ENCODE measurements at regions not wholly inside any gene's neighbourhood (a gene's known extent, or its start where the extent isn't known, plus 50 kb on each side); places are given as distances from the start of the nearest gene placed in this dataset.
"Not testable (repeated sequence)": the region's sequence is repeated elsewhere in the genome, so short reads cannot be mapped to it uniquely, and the experiment has no call there.

- intact Hi-C loops (cut with micrococcal nuclease) = no loop called here
- no TSS peak for BruUV-seq (replicated peaks)
- POLR2A ChIA-PET = interaction anchor here (0.7 kb wide), 1 partner anchor 10 kb away, joined by 3 read pairs; no protein-coding TSS in a partner anchor
- H3K9me3 Mint-ChIP-seq (ENCODE audit: unreplicated experiment) = peaks cover 13% of the 10 kb centered on the region
- H3K4me1 Mint-ChIP-seq (ENCODE audit: insufficient read depth, unreplicated experiment) = peaks cover 19% of the 10 kb centered on the region
- H3K27me3 Mint-ChIP-seq (ENCODE audit: insufficient read depth, unreplicated experiment) = no peaks in the 10 kb centered on the region
- CTCF ChIA-PET = no interaction called here
- no peak for DNase-seq (ENCODE audit: unreplicated experiment)
- H3K4me3 Mint-ChIP-seq (ENCODE audit: unreplicated experiment) = no peak overlapping the region
- no peak overlapping the region for H3K27ac Mint-ChIP-seq (ENCODE audit: low read depth, unreplicated experiment)
- TF ChIP-seq CTCF (IDR thresholded peaks at IDR 0.05; ENCODE audit: unreplicated experiment) = no peak
- H3K36me3 Mint-ChIP-seq (ENCODE audit: insufficient read depth, unreplicated experiment) = no peaks in the 10 kb centered on the region
Observed at GRCh38 chr17:54451051-54451450, 449.6 kb upstream of the TOM1L1 start.

- BruUV-seq (replicated peaks) = no TSS peak
- Mint-ChIP-seq H3K27ac (ENCODE audit: low read depth, unreplicated experiment) (peak overlapping the region; percentile 12), H3K9me3 (ENCODE audit: unreplicated experiment) (peaks cover 13% of the 10 kb centered on the region), H3K4me1 (ENCODE audit: insufficient read depth, unreplicated experiment) (peaks cover 19% of the 10 kb centered on the region), H3K4me3 (ENCODE audit: unreplicated experiment) (peak overlapping the region; percentile 52), H3K27me3 (ENCODE audit: insufficient read depth, unreplicated experiment) (no peaks in the 10 kb centered on the region), H3K36me3 (ENCODE audit: insufficient read depth, unreplicated experiment) (no peaks in the 10 kb centered on the region)
- ChIA-PET CTCF (interaction anchor here (0.7 to 1.1 kb wide), 3 partner anchors 12 to 178 kb away, joined by 4 read pairs; no protein-coding TSS in a partner anchor), POLR2A (interaction anchor here (0.6 to 1.4 kb wide), 6 partner anchors 8 to 2001 kb away, joined by 3 to 8 read pairs (median 4); no protein-coding TSS in a partner anchor)
- intact Hi-C loops (cut with micrococcal nuclease) = no loop called here
- DNase-seq (ENCODE audit: unreplicated experiment) = peak; percentile 2
- no peak for TF ChIP-seq CTCF (IDR thresholded peaks at IDR 0.05; ENCODE audit: unreplicated experiment)
Observed at GRCh38 chr17:54452666-54453348, 447.8 kb upstream of the TOM1L1 start.

- Mint-ChIP-seq H3K27ac (ENCODE audit: low read depth, unreplicated experiment) (no peak overlapping the region), H3K4me1 (ENCODE audit: insufficient read depth, unreplicated experiment) (peaks cover 19% of the 10 kb centered on the region), H3K9me3 (ENCODE audit: unreplicated experiment) (peaks cover 20% of the 10 kb centered on the region), H3K4me3 (ENCODE audit: unreplicated experiment) (no peak overlapping the region), H3K27me3 (ENCODE audit: insufficient read depth, unreplicated experiment) (no peaks in the 10 kb centered on the region), H3K36me3 (ENCODE audit: insufficient read depth, unreplicated experiment) (no peaks in the 10 kb centered on the region)
- CTCF ChIA-PET = no interaction called here
- no peak for TF ChIP-seq CTCF (IDR thresholded peaks at IDR 0.05; ENCODE audit: unreplicated experiment)
- intact Hi-C loops (cut with micrococcal nuclease) = no loop called here
- no TSS peak for BruUV-seq (replicated peaks)
- POLR2A ChIA-PET = no interaction called here
- no peak for DNase-seq (ENCODE audit: unreplicated experiment)
Observed at GRCh38 chr17:54455251-54455868, 445.3 kb upstream of the TOM1L1 start.

- H3K9me3 Mint-ChIP-seq (ENCODE audit: unreplicated experiment); CTCF ChIA-PET; H3K27ac Mint-ChIP-seq (ENCODE audit: low read depth, unreplicated experiment); H3K27me3 Mint-ChIP-seq (ENCODE audit: insufficient read depth, unreplicated experiment); intact Hi-C loops (cut with micrococcal nuclease); H3K4me1 Mint-ChIP-seq (ENCODE audit: insufficient read depth, unreplicated experiment); H3K36me3 Mint-ChIP-seq (ENCODE audit: insufficient read depth, unreplicated experiment); H3K4me3 Mint-ChIP-seq (ENCODE audit: unreplicated experiment); BruUV-seq (replicated peaks); DNase-seq (ENCODE audit: unreplicated experiment); POLR2A ChIA-PET: not testable (repeated sequence)
Observed at GRCh38 chr17:54465443-54465842, 435.2 kb upstream of the TOM1L1 start.

Data from MCF 10A (cell line).